HEK293 (cell line): ENCODE measurements at regions not wholly inside any gene's neighbourhood (a gene's known extent, or its start where the extent isn't known, plus 50 kb on each side); places are given as distances from the start of the nearest gene placed in this dataset.

Source experiments
- CTCF ChIA-PET: fragments of 350-600 bp; formaldehyde crosslinking; extraction: SDS; loops from one replicate; lab custom pipeline; 2021; ENCODE audit warnings: antibody characterized with exemption; lab: Yijun Ruan, JAX
- POLR2A ChIA-PET: fragments of 300-600 bp; formaldehyde crosslinking; extraction: SDS; loops from one replicate; lab custom pipeline; 2020; ENCODE audit warnings: antibody characterized with exemption, inconsistent platforms; lab: Yijun Ruan, JAX
- H3K27ac ChIP-seq: fragments of 200-500 bp; sonication (Bioruptor generic); 2 replicates; pipeline ENCODE4 v1.5.1; 2014; ENCODE audit warnings: low read depth, low read length, control low read depth, inconsistent platforms; ENCODE audit errors: extremely low read depth
- H3K36me3 ChIP-seq, 2 experiments: fragments of 200-500 bp in 1 of 2; sonication (Bioruptor generic) in 1 of 2; 1 replicate in 1 of 2; 2 replicates in 1 of 2; pipeline ENCODE4 v1.5.1; 2014 to 2017; ENCODE audit warnings: inconsistent platforms in 2 of 2, low read length in 2 of 2; ENCODE audit not compliant: control insufficient read depth in 2 of 2, insufficient read depth in 1 of 2
- H3K4me1 ChIP-seq: fragments of 200-500 bp; sonication (Bioruptor generic); 2 replicates; pipeline ENCODE4 v1.5.1; 2014; ENCODE audit warnings: mild to moderate bottlenecking, low read length, inconsistent platforms; ENCODE audit not compliant: control insufficient read depth, insufficient read depth
- H3K4me3 ChIP-seq: 2 replicates; pipeline ENCODE4 v1.5.1; 2011; ENCODE audit warnings: low read depth, mild to moderate bottlenecking, control low read depth, low read length, moderate library complexity
- H3K9me3 ChIP-seq: fragments of 200-500 bp; sonication (Bioruptor generic); 2 replicates; pipeline ENCODE4 v1.5.1; 2014; ENCODE audit warnings: low read depth, low read length, inconsistent platforms; ENCODE audit not compliant: control insufficient read depth, insufficient read depth
- EGR2 ChIP-seq: fragments of 450-650 bp; formaldehyde crosslinking; IDR thresholded peaks from 2 replicates; pipeline ENCODE4 v1.5.1; 2016; ENCODE audit warnings: low read depth, missing biosample characterization, missing genetic modification characterization
- GLI2 ChIP-seq: fragments of 450-650 bp; formaldehyde crosslinking; IDR thresholded peaks from 2 replicates; pipeline ENCODE4; 2017; ENCODE audit warnings: missing biosample characterization, missing genetic modification characterization, low read depth, borderline replicate concordance
- INSM2 ChIP-seq: fragments of 450-650 bp; formaldehyde crosslinking; IDR thresholded peaks from 2 replicates; pipeline ENCODE4 v1.5.1; 2016; ENCODE audit warnings: missing biosample characterization, missing genetic modification characterization
- KLF1 ChIP-seq: fragments of 450-650 bp; formaldehyde crosslinking; IDR thresholded peaks from 2 replicates; pipeline ENCODE4 v1.5.1; 2016; ENCODE audit warnings: missing biosample characterization, missing genetic modification characterization
- KLF7 ChIP-seq: fragments of 450-650 bp; formaldehyde crosslinking; IDR thresholded peaks from 2 replicates; pipeline ENCODE4 v1.5.1; 2016; ENCODE audit warnings: missing biosample characterization, missing genetic modification characterization, borderline replicate concordance
- OVOL3 ChIP-seq: fragments of 450-650 bp; formaldehyde crosslinking; IDR thresholded peaks from 2 replicates; pipeline ENCODE4 v1.5.1; 2016; ENCODE audit warnings: missing biosample characterization, missing genetic modification characterization
- REST ChIP-seq: fragments of 450-650 bp; formaldehyde crosslinking; IDR thresholded peaks from 2 replicates; pipeline ENCODE4 v1.5.1; 2016; ENCODE audit warnings: missing biosample characterization, missing genetic modification characterization
- SETDB1 ChIP-seq: IDR thresholded peaks from one replicate; pipeline ENCODE4 v1.6.1; 2017; ENCODE audit warnings: mild to moderate bottlenecking, low read length, moderate library complexity, mixed read lengths; ENCODE audit not compliant: insufficient read length
- ZBTB44 ChIP-seq: fragments of 450-650 bp; IDR thresholded peaks from 2 replicates; pipeline ENCODE4 v1.5.1; 2018; ENCODE audit warnings: missing biosample characterization, mild to moderate bottlenecking, missing genetic modification characterization
- ZBTB6 ChIP-seq: fragments of 450-650 bp; formaldehyde crosslinking; IDR thresholded peaks from 2 replicates; pipeline ENCODE4 v1.5.1; 2017; ENCODE audit warnings: missing biosample characterization, missing genetic modification characterization
- ZIC2 ChIP-seq: fragments of 450-650 bp; formaldehyde crosslinking; IDR thresholded peaks from 2 replicates; pipeline ENCODE4 v1.5.1; 2016; ENCODE audit warnings: missing biosample characterization, missing genetic modification characterization
- ZNF133 ChIP-seq: fragments of 450-650 bp; formaldehyde crosslinking; IDR thresholded peaks from 2 replicates; pipeline ENCODE4 v1.5.1; 2016; ENCODE audit warnings: missing biosample characterization, missing genetic modification characterization
- ZNF174 ChIP-seq: fragments of 450-650 bp; formaldehyde crosslinking; IDR thresholded peaks from 2 replicates; pipeline ENCODE4 v1.5.0; 2017; ENCODE audit warnings: missing biosample characterization, mild to moderate bottlenecking, missing genetic modification characterization
- ZNF18 ChIP-seq: fragments of 450-650 bp; formaldehyde crosslinking; IDR thresholded peaks from 2 replicates; pipeline ENCODE4 v1.5.1; 2016; ENCODE audit warnings: missing biosample characterization, missing genetic modification characterization
- ZNF350 ChIP-seq: fragments of 450-650 bp; formaldehyde crosslinking; IDR thresholded peaks from 2 replicates; pipeline ENCODE4 v1.5.0; 2017; ENCODE audit warnings: missing biosample characterization, mild to moderate bottlenecking, missing genetic modification characterization
- ZNF398 ChIP-seq: fragments of 450-650 bp; formaldehyde crosslinking; IDR thresholded peaks from 2 replicates; pipeline ENCODE4 v1.5.1; 2017; ENCODE audit warnings: missing biosample characterization, missing genetic modification characterization
- ZNF426 ChIP-seq: fragments of 450-650 bp; formaldehyde crosslinking; IDR thresholded peaks from 2 replicates; pipeline ENCODE4 v1.5.1; 2017; ENCODE audit warnings: missing biosample characterization, missing genetic modification characterization, mild to moderate bottlenecking, inconsistent platforms, moderate library complexity
- ZSCAN23 ChIP-seq: fragments of 450-650 bp; formaldehyde crosslinking; IDR thresholded peaks from 2 replicates; pipeline ENCODE4 v1.5.1; 2016; ENCODE audit warnings: missing biosample characterization, missing genetic modification characterization
- ZSCAN5A ChIP-seq: fragments of 450-650 bp; formaldehyde crosslinking; IDR thresholded peaks from 2 replicates; pipeline ENCODE4 v1.5.1; 2016; ENCODE audit warnings: missing biosample characterization, missing genetic modification characterization

GRCh38 chr3:13198264-13198879 is 125.1 kb upstream of the IQSEC1 start (continued):
- TF ChIP-seq KLF1 (tag by site-specific recombination) (no peak), ZNF350 (tag by site-specific recombination) (no peak), ZBTB44 (tag by site-specific recombination) (no peak)
- TF ChIP-seq, all 188 proteins: peak for 0

GRCh38 chr3:13197795-13198194 is 124.6 kb upstream of the IQSEC1 start:
- H3K4me1 ChIP-seq: no peaks in the 10 kb centered on the region
- H3K4me3 ChIP-seq: no peak overlapping the region
- no peak overlapping the region for H3K27ac ChIP-seq
- CTCF ChIA-PET: interaction anchor here (0.6 kb wide), 1 partner anchor 1217 kb away, joined by 3 read pairs; no protein-coding TSS in a partner anchor
- no peak for TF ChIP-seq KLF1 (tag by site-specific recombination)
- TF ChIP-seq ZSCAN5A (tag by site-specific recombination): no peak
- no peak for TF ChIP-seq GLI2 (tag by site-specific recombination)
- 0 out of 2 replicates have a peak, but pooled peaks have one; percentile 12 for TF ChIP-seq ZIC2 (tag by site-specific recombination)
- no peak for TF ChIP-seq REST (tag by site-specific recombination)
- TF ChIP-seq, all 188 proteins: peak for 1
- POLR2A ChIA-PET: no interaction called here
- no peaks in the 10 kb centered on the region for H3K36me3 ChIP-seq
- H3K9me3 ChIP-seq: no peaks in the 10 kb centered on the region

GRCh38 chr3:13197281-13197680 is 124.1 kb upstream of the IQSEC1 start:
- POLR2A ChIA-PET: no interaction called here
- CTCF ChIA-PET: interaction anchor here (0.6 to 0.7 kb wide), 2 partner anchors 277 to 1217 kb away, joined by 3 read pairs; no protein-coding TSS in a partner anchor
- TF ChIP-seq ZSCAN23 (tag by site-specific recombination) (no peak), ZNF133 (tag by site-specific recombination) (no peak), ZNF18 (tag by site-specific recombination) (no peak), INSM2 (tag by site-specific recombination) (no peak), OVOL3 (tag by site-specific recombination) (no peak), EGR2 (tag by site-specific recombination) (no peak), ZBTB6 (tag by site-specific recombination) (no peak), ZNF426 (no peak), KLF7 (no peak), ZNF398 (no peak), ZNF174 (tag by site-specific recombination) (no peak), SETDB1 (no peak)

More at GRCh38 chr3:13197281-13197680, 124.1 kb upstream of the IQSEC1 start:
- no peak overlapping the region for H3K27ac ChIP-seq
- no peaks in the 10 kb centered on the region for H3K36me3 ChIP-seq
- H3K4me1 ChIP-seq: no peaks in the 10 kb centered on the region
- H3K4me3 ChIP-seq: no peak overlapping the region
- H3K9me3 ChIP-seq: no peaks in the 10 kb centered on the region
